PFSK-1 (cell line): ENCODE measurements at regions not wholly inside any gene's neighbourhood (a gene's known extent, or its start where the extent isn't known, plus 50 kb on each side); places are given as distances from the start of the nearest gene placed in this dataset.

Experiments used
- FOXP2 ChIP-seq: optimal IDR thresholded peaks from 2 replicates; pipeline ENCODE3; 2011; ENCODE audit warnings: borderline replicate concordance, control low read depth, inconsistent platforms; ENCODE audit not compliant: insufficient read depth; ENCODE audit errors: extremely low read length, extremely low read depth
- POLR2AphosphoS5 ChIP-seq: IDR thresholded peaks from 2 replicates; pipeline ENCODE4 v1.6.1; 2012; ENCODE audit warnings: low read depth, mild to moderate bottlenecking, control low read depth, low read length, moderate library complexity
- REST ChIP-seq, 2 experiments: IDR thresholded peaks; 2 replicates each; pipeline versions ENCODE4 v1.6.1 to v1.8.0; 2011 to 2012; ENCODE audit warnings: low read depth in 2 of 2, low read length in 2 of 2, control low read depth in 1 of 2, inconsistent platforms in 1 of 2, mild to moderate bottlenecking in 1 of 2, moderate library complexity in 1 of 2; ENCODE audit not compliant: insufficient read depth in 1 of 2
- SIN3A ChIP-seq: IDR thresholded peaks from 2 replicates; pipeline ENCODE4 v1.6.1; 2012; ENCODE audit warnings: mild to moderate bottlenecking, low read length, moderate library complexity, borderline replicate concordance; ENCODE audit not compliant: insufficient read depth
- TAF1 ChIP-seq: IDR thresholded peaks from 2 replicates; pipeline ENCODE4 v1.6.1; 2012; ENCODE audit warnings: low read length, control low read depth, borderline replicate concordance; ENCODE audit not compliant: insufficient read depth

GRCh38 chr1:164417016-164417704 lies 141.8 kb upstream of the PBX1 start:
- TF ChIP-seq REST (IDR thresholded peaks at IDR 0.05; ENCODE audit: insufficient read depth in 1 of 2, low read depth in 2 of 2, low read length in 2 of 2): no peak
- TF ChIP-seq SIN3A: no peak

- TF ChIP-seq REST (IDR thresholded peaks at IDR 0.05; ENCODE audit: insufficient read depth in 1 of 2, low read depth in 2 of 2, low read length in 2 of 2) (no peak), SIN3A (no peak), FOXP2 (no peak), POLR2AphosphoS5 (no peak), TAF1 (no peak)
Observed at GRCh38 chr1:164423136-164423535, 135.8 kb upstream of the PBX1 start.

DNA sequence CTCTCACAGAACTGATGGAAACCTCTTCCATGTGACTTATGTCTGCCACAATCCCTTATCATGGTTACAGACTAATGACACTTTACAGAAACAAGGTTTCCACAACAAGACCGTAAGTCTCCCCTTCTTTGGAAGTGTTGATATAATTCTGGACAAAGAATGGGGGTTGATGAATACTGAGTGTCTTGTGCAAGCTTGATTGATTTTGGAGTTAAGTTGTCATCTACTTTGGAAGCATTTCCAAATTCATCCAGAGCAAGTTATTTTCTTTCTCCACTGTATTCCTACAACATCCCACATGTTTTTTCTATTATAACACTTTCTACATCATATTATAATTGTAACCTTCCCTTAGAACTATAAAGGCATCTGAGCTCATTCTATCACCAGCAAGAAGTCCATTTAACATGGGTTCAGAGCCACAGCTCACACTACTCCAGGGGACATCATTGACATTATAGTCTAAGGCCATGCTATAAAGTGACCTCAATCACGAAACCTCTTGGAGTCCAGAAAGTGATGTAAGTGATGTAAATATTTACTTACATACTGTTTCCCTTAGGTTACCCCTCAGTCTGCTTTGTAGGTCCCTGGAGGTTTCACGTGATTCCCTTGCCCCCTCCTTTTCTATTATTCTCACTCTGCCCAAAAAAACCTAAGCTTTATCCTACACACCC lies 125.7 kb upstream of the PBX1 start:
- TF ChIP-seq FOXP2 (no peak), TAF1 (no peak), REST (IDR thresholded peaks at IDR 0.05; ENCODE audit: insufficient read depth in 1 of 2, low read depth in 2 of 2, low read length in 2 of 2) (no peak), SIN3A (no peak), POLR2AphosphoS5 (no peak)

GRCh38 chr1:164433818-164434170 lies 125.2 kb upstream of the PBX1 start:
- TF ChIP-seq TAF1: no peak
- no peak for TF ChIP-seq POLR2AphosphoS5
- no peak for TF ChIP-seq SIN3A
- TF ChIP-seq REST (IDR thresholded peaks at IDR 0.05; ENCODE audit: insufficient read depth in 1 of 2, low read depth in 2 of 2, low read length in 2 of 2): no peak
- TF ChIP-seq FOXP2: no peak

DNA sequence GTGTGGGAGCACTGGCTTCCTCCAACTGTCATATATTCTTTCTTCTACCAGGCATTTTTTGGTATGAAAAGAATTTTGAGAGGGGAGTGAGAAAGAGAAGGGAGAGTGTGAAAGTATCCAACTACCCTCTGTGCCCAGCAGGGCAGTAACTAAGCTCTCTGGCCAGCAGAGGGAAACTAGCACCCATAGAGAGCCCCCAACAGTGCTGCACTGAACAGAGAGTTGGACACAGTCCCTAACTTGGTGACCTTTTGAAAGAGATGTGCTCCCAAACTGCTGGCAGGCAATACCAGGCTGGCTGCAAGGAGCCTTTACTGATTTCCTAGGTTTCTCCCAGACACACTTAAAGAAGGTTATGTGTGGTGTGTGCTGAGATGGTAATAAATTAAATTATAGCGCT lies 118.8 kb upstream of the PBX1 start:
- TF ChIP-seq POLR2AphosphoS5 (no peak), TAF1 (no peak), REST (IDR thresholded peaks at IDR 0.05; ENCODE audit: insufficient read depth in 1 of 2, low read depth in 2 of 2, low read length in 2 of 2) (no peak), FOXP2 (no peak), SIN3A (no peak)
